ENCODE measurements at regions not wholly inside any gene's neighbourhood (a gene's known extent, or its start where the extent isn't known, plus 50 kb on each side); places are given as distances from the start of the nearest gene placed in this dataset.

DNA sequence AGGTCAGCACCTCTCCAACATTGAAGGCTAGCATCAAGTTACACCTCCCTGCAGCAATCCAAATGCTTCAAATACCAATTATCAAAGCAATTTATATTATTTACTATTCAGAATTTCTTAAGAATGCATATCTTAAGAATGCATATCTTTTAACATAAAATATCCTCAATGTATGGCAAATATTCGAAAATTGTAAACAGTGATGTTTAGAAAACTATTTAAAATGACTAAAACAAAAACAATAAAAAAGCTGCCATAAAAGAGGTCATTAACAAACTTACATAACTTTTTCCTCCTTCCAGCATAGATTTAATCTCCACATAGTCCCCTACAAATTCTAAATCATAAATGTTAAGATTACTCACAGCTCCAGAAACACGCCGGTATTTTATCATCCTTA is 85.1 kb upstream of the SOX6 start:
- no peak for DNase-seq (ENCODE audit: low read depth in 2 of 2, low spot score in 1 of 2)

GRCh38 chr11:16440136-16440535 is 83.8 kb upstream of the SOX6 start:
- DNase-seq (ENCODE audit: low read depth in 2 of 2, low spot score in 1 of 2): no peak

- DNase-seq (ENCODE audit: low read depth in 2 of 2, low spot score in 1 of 2): no peak
These were observed 77.7 kb upstream of the SOX6 start for GRCh38 chr11:16434036-16434435.

DNA sequence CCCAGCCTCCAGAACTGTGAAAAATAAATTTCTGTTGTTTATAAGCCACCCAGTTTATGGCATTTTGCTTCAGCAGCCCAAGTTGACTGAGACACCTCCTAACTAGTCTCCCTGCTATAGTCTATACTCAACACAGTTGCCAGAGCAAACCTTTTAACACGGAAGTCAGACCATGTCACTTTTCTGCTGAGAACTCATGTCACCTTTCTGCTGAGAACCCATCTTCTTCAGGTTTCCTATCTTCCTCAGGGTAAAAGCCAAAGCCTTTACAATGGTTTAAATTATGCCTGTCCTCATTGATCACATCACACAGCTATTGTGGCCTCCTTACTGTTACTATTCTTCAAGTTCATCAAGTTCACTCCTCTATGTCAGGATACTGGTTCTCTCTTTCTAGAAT is 74.3 kb upstream of the SOX6 start:
- DNase-seq (ENCODE audit: low read depth in 2 of 2, low spot score in 1 of 2): no peak

DNA sequence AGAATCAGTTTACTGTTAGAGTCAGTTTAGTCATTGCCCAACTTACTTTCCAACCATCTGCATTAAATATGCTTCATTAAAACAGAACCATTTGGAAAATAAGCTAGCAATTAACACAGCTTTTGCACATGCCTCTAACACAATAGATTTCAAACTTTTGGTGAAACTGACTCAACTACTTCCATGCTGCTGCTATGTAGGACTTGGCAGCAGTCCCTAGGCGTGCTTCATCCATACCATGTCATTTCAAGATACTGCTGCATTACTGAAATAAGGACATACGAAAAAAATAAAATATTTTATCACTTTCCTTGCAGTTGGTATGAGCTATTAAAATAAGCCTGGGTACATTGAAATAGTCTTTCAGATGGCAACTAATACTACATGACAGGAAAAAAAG is 65.5 kb upstream of the SOX6 start:
- no peak for DNase-seq (ENCODE audit: low read depth in 2 of 2, low spot score in 1 of 2)

GRCh38 chr11:16418428-16419097 is 62.2 kb upstream of the SOX6 start:
- no peak for DNase-seq (ENCODE audit: low read depth in 2 of 2, low spot score in 1 of 2)

- no peak for DNase-seq (ENCODE audit: low read depth in 2 of 2, low spot score in 1 of 2)
These were observed 56.3 kb upstream of the SOX6 start for GRCh38 chr11:16412525-16413172.

DNA sequence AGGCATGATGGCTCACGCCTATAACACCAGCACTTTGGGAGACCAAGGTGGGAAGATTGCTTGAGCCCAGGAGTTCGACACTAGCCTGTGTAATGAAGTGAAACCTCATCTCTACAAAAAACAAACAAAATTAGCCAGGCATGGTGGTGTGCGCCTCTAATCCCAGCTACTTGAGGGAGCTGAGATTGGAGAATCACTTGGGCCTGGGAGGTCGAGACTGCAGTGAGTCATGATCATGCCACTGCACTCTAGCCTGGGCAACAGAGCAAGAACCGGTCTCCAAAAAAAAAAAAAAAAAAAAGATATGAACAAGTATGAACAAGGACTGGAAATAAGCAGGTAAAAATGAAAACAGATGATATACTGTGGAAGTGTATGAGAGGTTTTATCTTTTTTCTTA is 54.1 kb upstream of the SOX6 start:
- no peak for DNase-seq (ENCODE audit: low read depth in 2 of 2, low spot score in 1 of 2)

- DNase-seq (ENCODE audit: low read depth in 2 of 2, low spot score in 1 of 2): no peak
These were observed 52.3 kb upstream of the SOX6 start for GRCh38 chr11:16408619-16409018.

GRCh38 chr11:16406226-16406625 is 49.9 kb upstream of the SOX6 start:
- DNase-seq (ENCODE audit: low read depth in 2 of 2, low spot score in 1 of 2): no peak

All from stimulated activated CD8-positive, alpha-beta memory T cell treated with anti-CD3 and anti-CD28 coated beads, Interleukin-4, amount 100 ng/mL, for 1 hour (primary cell).